Mammary epithelial cell (primary cell): ENCODE measurements at regions not wholly inside any gene's neighbourhood (a gene's known extent, or its start where the extent isn't known, plus 50 kb on each side); places are given as distances from the start of the nearest gene placed in this dataset.

ENCODE experiments used
- EZH2 ChIP-seq: IDR thresholded peaks from 2 replicates; pipeline ENCODE4 v1.6.1; 2012; ENCODE audit warnings: low read length, inconsistent platforms, borderline replicate concordance
- TF ChIP-seq, protein P1 (sequence below), 2 donors: IDR thresholded peaks in 1 of 2; conservative IDR thresholded peaks in 1 of 2; 2 replicates each; pipeline ENCODE4 v1.5.1; 2011 to 2012; ENCODE audit warnings: inconsistent platforms in 2 of 2, low read length in 2 of 2, mild to moderate bottlenecking in 2 of 2, control low read depth in 1 of 2, low read depth in 1 of 2; ENCODE audit not compliant: insufficient read depth in 1 of 2; ENCODE audit errors: extremely low read depth in 1 of 2

DNA sequence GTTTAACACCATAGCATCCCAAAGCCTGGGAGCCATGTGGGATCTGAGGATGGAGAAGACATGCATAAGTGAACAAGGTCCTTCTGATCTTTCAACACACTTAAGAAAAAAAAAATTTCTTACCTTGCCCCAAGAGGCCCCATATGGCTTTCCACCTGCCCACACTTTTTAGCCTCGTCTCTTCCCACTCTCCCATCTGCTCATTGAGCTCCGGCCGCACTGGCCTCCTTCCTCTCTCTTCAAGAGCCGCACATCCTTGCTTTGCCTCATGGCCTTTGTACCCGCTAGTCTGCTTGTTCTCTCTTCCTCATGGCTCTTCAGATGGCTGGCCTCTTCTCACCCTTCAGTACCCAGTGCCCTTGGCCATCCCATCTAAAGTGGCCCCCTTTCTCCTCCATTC lies 70.2 kb upstream of the PDE4B start:
- TF ChIP-seq EZH2, result no peak
- TF ChIP-seq, protein P1, sequence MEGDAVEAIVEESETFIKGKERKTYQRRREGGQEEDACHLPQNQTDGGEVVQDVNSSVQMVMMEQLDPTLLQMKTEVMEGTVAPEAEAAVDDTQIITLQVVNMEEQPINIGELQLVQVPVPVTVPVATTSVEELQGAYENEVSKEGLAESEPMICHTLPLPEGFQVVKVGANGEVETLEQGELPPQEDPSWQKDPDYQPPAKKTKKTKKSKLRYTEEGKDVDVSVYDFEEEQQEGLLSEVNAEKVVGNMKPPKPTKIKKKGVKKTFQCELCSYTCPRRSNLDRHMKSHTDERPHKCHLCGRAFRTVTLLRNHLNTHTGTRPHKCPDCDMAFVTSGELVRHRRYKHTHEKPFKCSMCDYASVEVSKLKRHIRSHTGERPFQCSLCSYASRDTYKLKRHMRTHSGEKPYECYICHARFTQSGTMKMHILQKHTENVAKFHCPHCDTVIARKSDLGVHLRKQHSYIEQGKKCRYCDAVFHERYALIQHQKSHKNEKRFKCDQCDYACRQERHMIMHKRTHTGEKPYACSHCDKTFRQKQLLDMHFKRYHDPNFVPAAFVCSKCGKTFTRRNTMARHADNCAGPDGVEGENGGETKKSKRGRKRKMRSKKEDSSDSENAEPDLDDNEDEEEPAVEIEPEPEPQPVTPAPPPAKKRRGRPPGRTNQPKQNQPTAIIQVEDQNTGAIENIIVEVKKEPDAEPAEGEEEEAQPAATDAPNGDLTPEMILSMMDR (conservative IDR thresholded peaks at IDR 0.05 in 1 of 2, IDR thresholded peaks at IDR 0.05 in 1 of 2; ENCODE audit: extremely low read depth in 1 of 2, insufficient read depth in 1 of 2, low read depth in 1 of 2, low read length in 2 of 2), result no peak
